ENCODE measurements at regions not wholly inside any gene's neighbourhood (a gene's known extent, or its start where the extent isn't known, plus 50 kb on each side); places are given as distances from the start of the nearest gene placed in this dataset.

- DNase-seq = no peak
Measured at GRCh38 chr10:128866551-128866950, 600.5 kb upstream of the MGMT start.

- no peak for DNase-seq
Measured at GRCh38 chr10:128867210-128867609, 599.8 kb upstream of the MGMT start.

- DNase-seq = no peak
Measured at GRCh38 chr10:128867819-128868218, 599.2 kb upstream of the MGMT start.

- no peak for DNase-seq
Measured at GRCh38 chr10:128868481-128868880, 598.6 kb upstream of the MGMT start.

GRCh38 chr10:128869101-128869749, 597.8 kb upstream of the MGMT start:
- no peak for DNase-seq

- no peak for DNase-seq
Measured at GRCh38 chr10:128870830-128871597, 596.0 kb upstream of the MGMT start.

GRCh38 chr10:128871671-128872231, 595.3 kb upstream of the MGMT start:
- DNase-seq = no peak

GRCh38 chr10:128873411-128874054, 593.5 kb upstream of the MGMT start:
- no peak for DNase-seq

- no peak for DNase-seq
Measured at GRCh38 chr10:128874331-128874730, 592.7 kb upstream of the MGMT start.

GRCh38 chr10:128875030-128875744, 591.9 kb upstream of the MGMT start:
- DNase-seq = no peak

- no peak for DNase-seq
Measured at GRCh38 chr10:128875956-128876736, 590.9 kb upstream of the MGMT start.

GRCh38 chr10:128877141-128877540, 589.9 kb upstream of the MGMT start:
- DNase-seq = no peak

GRCh38 chr10:128877936-128878335, 589.1 kb upstream of the MGMT start:
- DNase-seq = no peak

GRCh38 chr10:128879030-128879429, 588.0 kb upstream of the MGMT start:
- DNase-seq = no peak

GRCh38 chr10:128879441-128880140, 587.5 kb upstream of the MGMT start:
- no peak for DNase-seq

GRCh38 chr10:128880159-128880725, 586.8 kb upstream of the MGMT start:
- DNase-seq = no peak

- DNase-seq = no peak
Measured at GRCh38 chr10:128881086-128881485, 586.0 kb upstream of the MGMT start.

- DNase-seq = no peak
Measured at GRCh38 chr10:128883231-128884032, 583.6 kb upstream of the MGMT start.

GRCh38 chr10:128884033-128884425, 583.0 kb upstream of the MGMT start:
- DNase-seq = no peak

- no peak for DNase-seq
Measured at GRCh38 chr10:128884496-128885072, 582.5 kb upstream of the MGMT start.
